ENCODE measurements at regions not wholly inside any gene's neighbourhood (a gene's known extent, or its start where the extent isn't known, plus 50 kb on each side); places are given as distances from the start of the nearest gene placed in this dataset.

DNA sequence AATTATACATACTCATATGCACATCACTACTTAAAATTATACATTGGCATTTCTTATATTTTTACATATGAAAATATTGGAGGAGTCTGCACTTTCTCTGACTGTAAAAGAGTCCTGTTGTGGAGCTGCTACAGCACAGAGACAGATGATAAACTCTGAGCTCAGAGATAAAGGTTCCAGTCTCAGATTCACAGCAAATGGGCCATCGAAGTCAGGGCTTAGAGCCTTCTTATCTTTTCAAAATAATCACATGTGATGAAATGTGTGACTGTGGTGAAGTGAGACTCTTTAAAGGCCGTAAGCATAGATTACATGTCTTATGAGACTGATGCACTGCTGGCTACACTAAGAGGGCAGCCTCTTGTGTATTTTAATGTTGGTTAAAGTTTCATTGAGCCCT lies 187.5 kb upstream of the SYNPR start:
- TF ChIP-seq, protein P1, sequence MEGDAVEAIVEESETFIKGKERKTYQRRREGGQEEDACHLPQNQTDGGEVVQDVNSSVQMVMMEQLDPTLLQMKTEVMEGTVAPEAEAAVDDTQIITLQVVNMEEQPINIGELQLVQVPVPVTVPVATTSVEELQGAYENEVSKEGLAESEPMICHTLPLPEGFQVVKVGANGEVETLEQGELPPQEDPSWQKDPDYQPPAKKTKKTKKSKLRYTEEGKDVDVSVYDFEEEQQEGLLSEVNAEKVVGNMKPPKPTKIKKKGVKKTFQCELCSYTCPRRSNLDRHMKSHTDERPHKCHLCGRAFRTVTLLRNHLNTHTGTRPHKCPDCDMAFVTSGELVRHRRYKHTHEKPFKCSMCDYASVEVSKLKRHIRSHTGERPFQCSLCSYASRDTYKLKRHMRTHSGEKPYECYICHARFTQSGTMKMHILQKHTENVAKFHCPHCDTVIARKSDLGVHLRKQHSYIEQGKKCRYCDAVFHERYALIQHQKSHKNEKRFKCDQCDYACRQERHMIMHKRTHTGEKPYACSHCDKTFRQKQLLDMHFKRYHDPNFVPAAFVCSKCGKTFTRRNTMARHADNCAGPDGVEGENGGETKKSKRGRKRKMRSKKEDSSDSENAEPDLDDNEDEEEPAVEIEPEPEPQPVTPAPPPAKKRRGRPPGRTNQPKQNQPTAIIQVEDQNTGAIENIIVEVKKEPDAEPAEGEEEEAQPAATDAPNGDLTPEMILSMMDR (IDR thresholded peaks at IDR 0.05), result no peak
- no peak for TF ChIP-seq EZH2 (IDR thresholded peaks at IDR 0.05; ENCODE audit: borderline replicate concordance, insufficient read depth, low read depth, low read length, poor library complexity, severe bottlenecking)
